Lung (tissue), 11 donors: ENCODE measurements at regions not wholly inside any gene's neighbourhood (a gene's known extent, or its start where the extent isn't known, plus 50 kb on each side); places are given as distances from the start of the nearest gene placed in this dataset.

Experiments used
- ATAC-seq: fragments of 200-7000 bp; cut with Tn5 transposase; one replicate; pipeline ENCODE4 v1.9.1; 2020; ENCODE audit warnings: moderate number of reproducible peaks; ENCODE audit not compliant: insufficient read depth, low FRiP score
- DNase-seq, 3 donors: peaks; one replicate each; pipeline ENCODE4 v3.0.0-alpha.2; 2013 to 2017
- H3K27ac ChIP-seq, 2 donors: one replicate each; pipeline ENCODE4 v1.5.1; 2013; ENCODE audit warnings: mild to moderate bottlenecking in 2 of 2, moderate library complexity in 2 of 2, control low read depth in 1 of 2, inconsistent platforms in 1 of 2, low read depth in 1 of 2, low read length in 1 of 2
- H3K27me3 ChIP-seq, 3 donors: one replicate each; pipeline ENCODE4 v1.5.1; 2013; ENCODE audit warnings: low read length in 2 of 3; ENCODE audit not compliant: control insufficient read depth in 3 of 3, insufficient read depth in 3 of 3
- H3K36me3 ChIP-seq, 4 donors: one replicate each; pipeline ENCODE4 v1.5.1; 2013; ENCODE audit warnings: low read length in 4 of 4, mild to moderate bottlenecking in 1 of 4, moderate library complexity in 1 of 4; ENCODE audit not compliant: control insufficient read depth in 4 of 4, insufficient read depth in 4 of 4
- H3K4me1 ChIP-seq, 5 donors: one replicate each; pipeline ENCODE4 v1.5.1; 2013; ENCODE audit warnings: low read length in 5 of 5, mild to moderate bottlenecking in 2 of 5, moderate library complexity in 1 of 5; ENCODE audit not compliant: control insufficient read depth in 5 of 5, insufficient read depth in 5 of 5
- H3K4me3 ChIP-seq: one replicate; pipeline ENCODE4 v1.5.1; 2013; ENCODE audit warnings: mild to moderate bottlenecking, control low read depth, moderate library complexity
- H3K9ac ChIP-seq, 2 donors: one replicate each; pipeline ENCODE4 v1.5.1; 2013; ENCODE audit warnings: low read length in 2 of 2, control low read depth in 1 of 2; ENCODE audit not compliant: insufficient read depth in 1 of 2
- H3K9me3 ChIP-seq, 4 donors: one replicate each; pipeline ENCODE4 v1.5.1; 2013; ENCODE audit warnings: low read length in 3 of 4, mild to moderate bottlenecking in 1 of 4, moderate library complexity in 1 of 4; ENCODE audit not compliant: control insufficient read depth in 4 of 4, insufficient read depth in 3 of 4
- WGBS, 2 donors: extraction: QIAGEN DNeasy Blood & Tissue Kit; methylation state at CpG; one replicate each; pipeline ENCODE4 v1.1.7; 2013; 5-methylcytosine and 5-hydroxymethylcytosine counted together
- TF ChIP-seq, protein P1 (sequence below): IDR thresholded peaks from 2 replicates; pipeline ENCODE4 v1.5.1; 2012; ENCODE audit warnings: mild to moderate bottlenecking; ENCODE audit errors: control extremely low read depth, extremely low read depth
- donor health status: control.
- donor health status: control.
- donor health status: Bipolar disorder and iron deficiency.
- donor health status: healthy.
- donor health status: DM: yes; HTN: yes; CAD: no.

DNA sequence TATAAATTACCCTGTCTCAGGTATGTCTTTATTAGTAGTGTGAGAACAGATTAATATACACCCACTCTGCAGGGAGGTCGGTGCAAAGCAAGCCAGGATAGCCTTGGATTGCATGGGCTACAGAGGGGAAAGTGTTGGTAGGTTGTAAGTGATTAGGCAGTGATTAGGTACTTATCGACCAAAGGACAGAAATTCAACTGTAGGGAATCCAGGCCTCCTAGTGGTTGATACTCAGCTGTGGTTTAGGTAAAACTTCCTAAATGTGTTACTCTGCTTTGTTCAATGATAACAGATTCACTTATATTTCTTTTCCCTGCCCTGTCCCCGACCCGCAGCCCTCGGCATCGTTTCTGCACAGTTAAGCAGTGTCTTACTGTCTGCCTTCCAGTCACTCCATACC is 444.0 kb downstream of the FIGN start:
- Histone ChIP-seq H3K9me3 (no peaks in the 10 kb centered on the region), H3K36me3 (no peaks in the 10 kb centered on the region), H3K4me3 (no peak overlapping the region), H3K9ac (no peak overlapping the region), H3K4me1 (no peaks in the 10 kb centered on the region), H3K27me3 (no peaks in the 10 kb centered on the region), H3K27ac (no peak overlapping the region)
- no peak for ATAC-seq
- 87 to 91% methylated on average over 6 of the region's 6 CpGs for WGBS, 2 donors
- DNase-seq = no peak
- TF ChIP-seq, protein P1, sequence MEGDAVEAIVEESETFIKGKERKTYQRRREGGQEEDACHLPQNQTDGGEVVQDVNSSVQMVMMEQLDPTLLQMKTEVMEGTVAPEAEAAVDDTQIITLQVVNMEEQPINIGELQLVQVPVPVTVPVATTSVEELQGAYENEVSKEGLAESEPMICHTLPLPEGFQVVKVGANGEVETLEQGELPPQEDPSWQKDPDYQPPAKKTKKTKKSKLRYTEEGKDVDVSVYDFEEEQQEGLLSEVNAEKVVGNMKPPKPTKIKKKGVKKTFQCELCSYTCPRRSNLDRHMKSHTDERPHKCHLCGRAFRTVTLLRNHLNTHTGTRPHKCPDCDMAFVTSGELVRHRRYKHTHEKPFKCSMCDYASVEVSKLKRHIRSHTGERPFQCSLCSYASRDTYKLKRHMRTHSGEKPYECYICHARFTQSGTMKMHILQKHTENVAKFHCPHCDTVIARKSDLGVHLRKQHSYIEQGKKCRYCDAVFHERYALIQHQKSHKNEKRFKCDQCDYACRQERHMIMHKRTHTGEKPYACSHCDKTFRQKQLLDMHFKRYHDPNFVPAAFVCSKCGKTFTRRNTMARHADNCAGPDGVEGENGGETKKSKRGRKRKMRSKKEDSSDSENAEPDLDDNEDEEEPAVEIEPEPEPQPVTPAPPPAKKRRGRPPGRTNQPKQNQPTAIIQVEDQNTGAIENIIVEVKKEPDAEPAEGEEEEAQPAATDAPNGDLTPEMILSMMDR = no peak

DNA sequence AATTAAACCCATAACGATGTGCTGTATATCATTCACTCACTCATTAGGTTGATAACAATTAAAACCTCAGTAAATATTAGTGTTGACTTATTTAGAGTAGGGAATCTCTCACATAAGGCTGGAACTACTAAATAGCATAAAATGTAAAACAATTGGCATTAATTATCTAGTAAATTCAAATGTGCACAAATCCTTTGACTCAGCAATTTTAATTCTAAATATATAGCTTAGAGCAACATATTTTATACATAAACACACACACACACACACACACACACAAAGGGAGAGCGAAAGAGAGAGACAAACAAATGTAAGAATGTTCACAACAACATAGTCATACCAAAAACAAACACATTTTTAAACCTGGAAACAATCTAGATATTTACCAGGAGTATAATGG is 443.1 kb upstream of the KCNH7 start:
- Histone ChIP-seq H3K27ac (no peak overlapping the region), H3K4me3 (no peak overlapping the region), H3K36me3 (no peaks in the 10 kb centered on the region), H3K9ac (no peak overlapping the region), H3K9me3 (no peaks in the 10 kb centered on the region), H3K27me3 (no peaks in the 10 kb centered on the region), H3K4me1 (no peaks in the 10 kb centered on the region)
- TF ChIP-seq, protein P1 = no peak
- DNase-seq = no peak
- 82 to 88% methylated on average over 2 of the region's 2 CpGs for WGBS, 2 donors
- ATAC-seq = no peak

DNA sequence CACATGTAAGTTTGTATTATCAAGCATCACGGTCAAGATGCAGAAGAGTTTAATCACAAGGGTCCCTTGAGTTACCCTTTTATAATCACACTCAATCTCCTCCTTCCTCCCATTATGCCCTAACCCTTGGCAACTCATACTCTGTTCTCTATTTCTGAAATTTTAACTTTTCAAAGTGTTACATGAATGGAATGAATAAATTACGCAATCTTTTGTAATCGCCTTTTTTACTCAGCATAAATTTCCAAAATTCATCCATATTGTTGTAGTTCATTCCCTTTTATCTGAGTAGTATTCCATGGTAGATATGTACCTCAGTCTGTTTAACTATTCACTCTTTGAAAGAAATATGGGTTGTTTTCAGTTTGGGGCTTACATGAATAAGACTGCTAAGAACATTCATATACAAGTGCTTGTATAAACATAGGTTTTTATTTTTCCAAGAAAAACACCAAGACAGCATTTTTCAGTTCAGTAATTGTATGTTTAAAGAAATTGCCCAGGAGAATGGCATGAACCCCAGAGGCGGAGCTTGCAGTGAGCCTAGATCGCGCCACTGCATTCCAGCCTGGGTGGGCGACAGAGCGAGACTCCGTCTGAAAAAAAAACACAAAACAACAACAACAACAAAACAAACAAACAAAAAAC is 430.9 kb upstream of the KCNH7 start:
- Histone ChIP-seq H3K36me3 (no peaks in the 10 kb centered on the region), H3K4me3 (no peak overlapping the region), H3K9me3 (peaks cover 0 to 8% (median 3%) of the 10 kb centered on the region in 4 donors), H3K4me1 (no peaks in the 10 kb centered on the region), H3K27me3 (no peaks in the 10 kb centered on the region), H3K27ac (no peak overlapping the region), H3K9ac (no peak overlapping the region)
- no peak for ATAC-seq
- DNase-seq = no peak
- TF ChIP-seq, protein P1 = no peak
- 93 to 95% methylated on average over 9 of the region's 9 CpGs for WGBS, 2 donors

DNA sequence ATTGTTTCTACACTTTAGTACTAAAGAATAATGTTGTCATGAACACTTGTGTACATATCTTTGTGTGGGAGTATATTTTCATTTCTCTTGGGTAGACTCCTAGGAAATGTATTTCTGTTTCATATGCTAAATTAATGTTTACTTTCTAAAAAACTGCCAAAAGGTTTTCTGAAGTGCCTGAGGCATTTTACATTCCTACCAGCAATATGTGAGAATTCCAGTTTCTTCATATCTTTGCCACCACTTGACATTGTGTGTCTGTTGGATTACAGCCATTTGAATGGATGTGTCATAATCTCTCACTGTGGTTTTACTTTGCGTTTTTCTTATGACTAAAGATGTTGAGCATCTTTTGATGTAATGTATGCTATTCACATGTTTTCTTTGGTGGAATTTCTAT is 428.2 kb upstream of the KCNH7 start:
- H3K27me3 ChIP-seq = no peaks in the 10 kb centered on the region
- WGBS, 2 donors = 47 to 77% methylated on average over 1 of the region's 1 CpG
- TF ChIP-seq, protein P1 = no peak
- ATAC-seq = no peak
- no peaks in the 10 kb centered on the region for H3K36me3 ChIP-seq
- H3K4me1 ChIP-seq = no peaks in the 10 kb centered on the region
- H3K9me3 ChIP-seq = no peaks in the 10 kb centered on the region
- DNase-seq = no peak
- no peak overlapping the region for H3K9ac ChIP-seq
- no peak overlapping the region for H3K27ac ChIP-seq
- H3K4me3 ChIP-seq = no peak overlapping the region
